GM23338 (cell line): ENCODE measurements at regions not wholly inside any gene's neighbourhood (a gene's known extent, or its start where the extent isn't known, plus 50 kb on each side); places are given as distances from the start of the nearest gene placed in this dataset.

Experiments
- ATAC-seq: fragments of 200-7000 bp; cut with Tn5 transposase; 3 replicates; pipeline ENCODE4 v1.9.1; 2020
- DNase-seq: peaks from one replicate; pipeline ENCODE4 v3.0.0-alpha.2; 2015; ENCODE audit warnings: low spot score
- H2AFZ ChIP-seq: fragments of 200-600 bp; sonication (generic); 2 replicates; pipeline ENCODE4 v1.8.0; 2016; ENCODE audit warnings: antibody characterized with exemption, mild to moderate bottlenecking, moderate library complexity
- H3F3A ChIP-seq: fragments of 200-600 bp; sonication (generic); replicated peaks from 2 replicates; pipeline ENCODE4 v1.8.0; 2017; ENCODE audit warnings: antibody characterized with exemption, mixed run types, low read depth
- H3K27ac ChIP-seq: fragments of 200-600 bp; sonication (generic); 2 replicates; pipeline ENCODE4 v1.6.1; 2016; ENCODE audit warnings: low read depth
- H3K27me3 ChIP-seq: fragments of 200-600 bp; sonication (generic); 2 replicates; pipeline ENCODE4 v1.8.0; 2016; ENCODE audit warnings: mild to moderate bottlenecking, mixed run types, moderate library complexity; ENCODE audit not compliant: insufficient read depth
- H3K36me3 ChIP-seq: fragments of 200-600 bp; sonication (generic); 2 replicates; pipeline ENCODE4 v1.8.0; 2016; ENCODE audit warnings: mild to moderate bottlenecking; ENCODE audit not compliant: insufficient read depth
- H3K4me1 ChIP-seq: fragments of 200-600 bp; sonication (generic); 2 replicates; pipeline ENCODE4 v1.8.0; 2016; ENCODE audit warnings: mild to moderate bottlenecking, moderate library complexity; ENCODE audit not compliant: insufficient read depth
- H3K4me2 ChIP-seq: fragments of 200-600 bp; sonication (generic); 2 replicates; pipeline ENCODE4 v1.7.1; 2017; ENCODE audit warnings: mixed run types
- H3K4me3 ChIP-seq: fragments of 200-600 bp; sonication (generic); 2 replicates; pipeline ENCODE4 v1.6.1; 2016; ENCODE audit warnings: mixed run types
- H3K79me2 ChIP-seq: fragments of 200-600 bp; sonication (generic); replicated peaks from 2 replicates; pipeline ENCODE4 v1.8.0; 2017; ENCODE audit warnings: mild to moderate bottlenecking; ENCODE audit not compliant: insufficient read depth
- H3K9me2 ChIP-seq: fragments of 200-600 bp; sonication (generic); 2 replicates; pipeline ENCODE4 v1.8.0; 2017; ENCODE audit not compliant: insufficient read depth
- H4K20me1 ChIP-seq: fragments of 200-600 bp; sonication (generic); replicated peaks from 2 replicates; pipeline ENCODE4 v1.8.0; 2017; ENCODE audit warnings: mild to moderate bottlenecking; ENCODE audit not compliant: insufficient read depth
- H3K27ac Mint-ChIP-seq: 2 replicates; pipeline ENCODE4 v1.8.0; 2020; ENCODE audit warnings: inconsistent platforms, mild to moderate bottlenecking, moderate library complexity, mixed read lengths
- H3K27me3 Mint-ChIP-seq: 3 replicates; pipeline ENCODE4 v1.8.0; 2022; ENCODE audit warnings: low read depth, mild to moderate bottlenecking, moderate library complexity, mixed read lengths, inconsistent platforms; ENCODE audit not compliant: insufficient read depth, poor library complexity
- H3K36me3 Mint-ChIP-seq: 3 replicates; pipeline ENCODE4 v1.8.0; 2021; ENCODE audit warnings: low read depth, mild to moderate bottlenecking, inconsistent platforms, moderate library complexity, mixed read lengths
- H3K4me1 Mint-ChIP-seq: 3 replicates; pipeline ENCODE4 v1.8.0; 2020; ENCODE audit warnings: mild to moderate bottlenecking, inconsistent platforms, mixed read lengths
- H3K4me3 Mint-ChIP-seq: 3 replicates; pipeline ENCODE4 v1.8.0; 2021; ENCODE audit warnings: moderate library complexity, mild to moderate bottlenecking, inconsistent platforms, mixed read lengths
- H3K9me3 Mint-ChIP-seq: 3 replicates; pipeline ENCODE4 v1.8.0; 2020; ENCODE audit warnings: moderate library complexity, mild to moderate bottlenecking, inconsistent platforms, mixed read lengths
- CREB1 ChIP-seq: fragments of 250-450 bp; sonication (Bioruptor Pico); IDR thresholded peaks from 2 replicates; pipeline ENCODE4 v1.5.0; 2020; ENCODE audit warnings: low read depth, mild to moderate bottlenecking, moderate library complexity
- EZH2 ChIP-seq: fragments of 200-600 bp; sonication (generic); IDR thresholded peaks from one replicate; pipeline ENCODE4 v1.8.0; 2017; ENCODE audit warnings: antibody characterized with exemption, mild to moderate bottlenecking, low read depth; ENCODE audit not compliant: unreplicated experiment
- JUNB ChIP-seq: IDR thresholded peaks from one replicate; pipeline ENCODE4 v1.6.1; 2016; ENCODE audit warnings: antibody characterized with exemption; ENCODE audit not compliant: unreplicated experiment
- NANOG ChIP-seq: IDR thresholded peaks from 2 replicates; pipeline ENCODE4 v1.6.1; 2016; ENCODE audit warnings: antibody characterized with exemption, borderline replicate concordance
- POLR2AphosphoS5 ChIP-seq: IDR thresholded peaks from 2 replicates; pipeline ENCODE4 v1.6.1; 2016; ENCODE audit warnings: antibody characterized with exemption, low read depth
- ZNF331 ChIP-seq: fragments of 250-450 bp; sonication (Bioruptor Pico); IDR thresholded peaks from 2 replicates; pipeline ENCODE4 v1.5.0; 2020; ENCODE audit warnings: low read depth, mild to moderate bottlenecking, moderate library complexity
- TF ChIP-seq, protein P1 (sequence below): fragments of 250-450 bp; sonication (Bioruptor Pico); IDR thresholded peaks from 2 replicates; pipeline ENCODE4 v1.5.0; 2020; ENCODE audit warnings: mild to moderate bottlenecking, moderate library complexity
- TF ChIP-seq, protein P2 (sequence below): IDR thresholded peaks from one replicate; pipeline ENCODE4 v1.6.1; 2018; ENCODE audit warnings: antibody characterized with exemption; ENCODE audit not compliant: unreplicated experiment
- TF ChIP-seq, protein P3 (sequence below): IDR thresholded peaks from 2 replicates; pipeline ENCODE4 v1.6.1; 2016; ENCODE audit warnings: antibody characterized with exemption

DNA sequence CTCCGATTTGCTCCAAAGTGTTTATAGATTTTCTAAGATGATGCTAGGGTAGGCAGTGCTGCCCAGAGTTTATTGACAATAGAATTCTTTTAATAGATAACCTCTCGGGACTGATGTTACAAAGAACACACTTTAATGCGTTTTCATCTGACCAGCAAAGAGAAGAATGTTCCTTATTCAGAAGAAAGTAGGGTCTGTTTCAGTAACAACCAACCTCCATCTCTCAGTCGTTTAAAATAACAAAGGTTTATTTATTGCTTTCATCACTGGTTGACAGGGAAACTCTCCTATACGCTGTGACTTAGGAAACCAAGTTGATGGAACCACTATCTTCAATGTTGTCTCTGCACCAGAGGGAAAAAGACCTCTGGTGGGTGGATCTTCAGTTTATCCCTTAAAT lies 55.1 kb upstream of the PAPPA start:
- ATAC-seq (no peak), DNase-seq (no peak)
- Mint-ChIP-seq H3K4me3 (no peak overlapping the region), H3K27ac (no peak overlapping the region), H3K4me1 (peaks cover 13% of the 10 kb centered on the region), H3K9me3 (no peaks in the 10 kb centered on the region), H3K27me3 (peaks cover 4% of the 10 kb centered on the region), H3K36me3 (no peaks in the 10 kb centered on the region)
- TF ChIP-seq, protein P1, sequence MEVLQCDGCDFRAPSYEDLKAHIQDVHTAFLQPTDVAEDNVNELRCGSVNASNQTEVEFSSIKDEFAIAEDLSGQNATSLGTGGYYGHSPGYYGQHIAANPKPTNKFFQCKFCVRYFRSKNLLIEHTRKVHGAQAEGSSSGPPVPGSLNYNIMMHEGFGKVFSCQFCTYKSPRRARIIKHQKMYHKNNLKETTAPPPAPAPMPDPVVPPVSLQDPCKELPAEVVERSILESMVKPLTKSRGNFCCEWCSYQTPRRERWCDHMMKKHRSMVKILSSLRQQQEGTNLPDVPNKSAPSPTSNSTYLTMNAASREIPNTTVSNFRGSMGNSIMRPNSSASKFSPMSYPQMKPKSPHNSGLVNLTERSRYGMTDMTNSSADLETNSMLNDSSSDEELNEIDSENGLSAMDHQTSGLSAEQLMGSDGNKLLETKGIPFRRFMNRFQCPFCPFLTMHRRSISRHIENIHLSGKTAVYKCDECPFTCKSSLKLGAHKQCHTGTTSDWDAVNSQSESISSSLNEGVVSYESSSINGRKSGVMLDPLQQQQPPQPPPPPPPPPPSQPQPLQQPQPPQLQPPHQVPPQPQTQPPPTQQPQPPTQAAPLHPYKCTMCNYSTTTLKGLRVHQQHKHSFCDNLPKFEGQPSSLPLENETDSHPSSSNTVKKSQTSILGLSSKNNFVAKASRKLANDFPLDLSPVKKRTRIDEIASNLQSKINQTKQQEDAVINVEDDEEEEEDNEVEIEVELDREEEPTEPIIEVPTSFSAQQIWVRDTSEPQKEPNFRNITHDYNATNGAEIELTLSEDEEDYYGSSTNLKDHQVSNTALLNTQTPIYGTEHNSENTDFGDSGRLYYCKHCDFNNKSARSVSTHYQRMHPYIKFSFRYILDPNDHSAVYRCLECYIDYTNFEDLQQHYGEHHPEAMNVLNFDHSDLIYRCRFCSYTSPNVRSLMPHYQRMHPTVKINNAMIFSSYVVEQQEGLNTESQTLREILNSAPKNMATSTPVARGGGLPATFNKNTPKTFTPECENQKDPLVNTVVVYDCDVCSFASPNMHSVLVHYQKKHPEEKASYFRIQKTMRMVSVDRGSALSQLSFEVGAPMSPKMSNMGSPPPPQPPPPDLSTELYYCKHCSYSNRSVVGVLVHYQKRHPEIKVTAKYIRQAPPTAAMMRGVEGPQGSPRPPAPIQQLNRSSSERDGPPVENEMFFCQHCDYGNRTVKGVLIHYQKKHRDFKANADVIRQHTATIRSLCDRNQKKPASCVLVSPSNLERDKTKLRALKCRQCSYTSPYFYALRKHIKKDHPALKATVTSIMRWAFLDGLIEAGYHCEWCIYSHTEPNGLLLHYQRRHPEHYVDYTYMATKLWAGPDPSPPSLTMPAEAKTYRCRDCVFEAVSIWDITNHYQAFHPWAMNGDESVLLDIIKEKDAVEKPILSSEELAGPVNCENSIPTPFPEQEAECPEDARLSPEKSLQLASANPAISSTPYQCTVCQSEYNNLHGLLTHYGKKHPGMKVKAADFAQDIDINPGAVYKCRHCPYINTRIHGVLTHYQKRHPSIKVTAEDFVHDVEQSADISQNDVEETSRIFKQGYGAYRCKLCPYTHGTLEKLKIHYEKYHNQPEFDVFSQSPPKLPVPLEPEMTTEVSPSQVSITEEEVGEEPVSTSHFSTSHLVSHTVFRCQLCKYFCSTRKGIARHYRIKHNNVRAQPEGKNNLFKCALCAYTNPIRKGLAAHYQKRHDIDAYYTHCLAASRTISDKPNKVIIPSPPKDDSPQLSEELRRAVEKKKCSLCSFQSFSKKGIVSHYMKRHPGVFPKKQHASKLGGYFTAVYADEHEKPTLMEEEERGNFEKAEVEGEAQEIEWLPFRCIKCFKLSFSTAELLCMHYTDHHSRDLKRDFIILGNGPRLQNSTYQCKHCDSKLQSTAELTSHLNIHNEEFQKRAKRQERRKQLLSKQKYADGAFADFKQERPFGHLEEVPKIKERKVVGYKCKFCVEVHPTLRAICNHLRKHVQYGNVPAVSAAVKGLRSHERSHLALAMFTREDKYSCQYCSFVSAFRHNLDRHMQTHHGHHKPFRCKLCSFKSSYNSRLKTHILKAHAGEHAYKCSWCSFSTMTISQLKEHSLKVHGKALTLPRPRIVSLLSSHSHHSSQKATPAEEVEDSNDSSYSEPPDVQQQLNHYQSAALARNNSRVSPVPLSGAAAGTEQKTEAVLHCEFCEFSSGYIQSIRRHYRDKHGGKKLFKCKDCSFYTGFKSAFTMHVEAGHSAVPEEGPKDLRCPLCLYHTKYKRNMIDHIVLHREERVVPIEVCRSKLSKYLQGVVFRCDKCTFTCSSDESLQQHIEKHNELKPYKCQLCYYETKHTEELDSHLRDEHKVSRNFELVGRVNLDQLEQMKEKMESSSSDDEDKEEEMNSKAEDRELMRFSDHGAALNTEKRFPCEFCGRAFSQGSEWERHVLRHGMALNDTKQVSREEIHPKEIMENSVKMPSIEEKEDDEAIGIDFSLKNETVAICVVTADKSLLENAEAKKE (CRISPR knock-in tag), result no peak
- TF ChIP-seq EZH2 (no peak), NANOG (no peak), CREB1 (CRISPR knock-in tag) (no peak), POLR2AphosphoS5 (no peak), JUNB (no peak), ZNF331 (CRISPR knock-in tag) (no peak)
- TF ChIP-seq, protein P2, sequence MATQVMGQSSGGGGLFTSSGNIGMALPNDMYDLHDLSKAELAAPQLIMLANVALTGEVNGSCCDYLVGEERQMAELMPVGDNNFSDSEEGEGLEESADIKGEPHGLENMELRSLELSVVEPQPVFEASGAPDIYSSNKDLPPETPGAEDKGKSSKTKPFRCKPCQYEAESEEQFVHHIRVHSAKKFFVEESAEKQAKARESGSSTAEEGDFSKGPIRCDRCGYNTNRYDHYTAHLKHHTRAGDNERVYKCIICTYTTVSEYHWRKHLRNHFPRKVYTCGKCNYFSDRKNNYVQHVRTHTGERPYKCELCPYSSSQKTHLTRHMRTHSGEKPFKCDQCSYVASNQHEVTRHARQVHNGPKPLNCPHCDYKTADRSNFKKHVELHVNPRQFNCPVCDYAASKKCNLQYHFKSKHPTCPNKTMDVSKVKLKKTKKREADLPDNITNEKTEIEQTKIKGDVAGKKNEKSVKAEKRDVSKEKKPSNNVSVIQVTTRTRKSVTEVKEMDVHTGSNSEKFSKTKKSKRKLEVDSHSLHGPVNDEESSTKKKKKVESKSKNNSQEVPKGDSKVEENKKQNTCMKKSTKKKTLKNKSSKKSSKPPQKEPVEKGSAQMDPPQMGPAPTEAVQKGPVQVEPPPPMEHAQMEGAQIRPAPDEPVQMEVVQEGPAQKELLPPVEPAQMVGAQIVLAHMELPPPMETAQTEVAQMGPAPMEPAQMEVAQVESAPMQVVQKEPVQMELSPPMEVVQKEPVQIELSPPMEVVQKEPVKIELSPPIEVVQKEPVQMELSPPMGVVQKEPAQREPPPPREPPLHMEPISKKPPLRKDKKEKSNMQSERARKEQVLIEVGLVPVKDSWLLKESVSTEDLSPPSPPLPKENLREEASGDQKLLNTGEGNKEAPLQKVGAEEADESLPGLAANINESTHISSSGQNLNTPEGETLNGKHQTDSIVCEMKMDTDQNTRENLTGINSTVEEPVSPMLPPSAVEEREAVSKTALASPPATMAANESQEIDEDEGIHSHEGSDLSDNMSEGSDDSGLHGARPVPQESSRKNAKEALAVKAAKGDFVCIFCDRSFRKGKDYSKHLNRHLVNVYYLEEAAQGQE, result no peak
- TF ChIP-seq, protein P3, sequence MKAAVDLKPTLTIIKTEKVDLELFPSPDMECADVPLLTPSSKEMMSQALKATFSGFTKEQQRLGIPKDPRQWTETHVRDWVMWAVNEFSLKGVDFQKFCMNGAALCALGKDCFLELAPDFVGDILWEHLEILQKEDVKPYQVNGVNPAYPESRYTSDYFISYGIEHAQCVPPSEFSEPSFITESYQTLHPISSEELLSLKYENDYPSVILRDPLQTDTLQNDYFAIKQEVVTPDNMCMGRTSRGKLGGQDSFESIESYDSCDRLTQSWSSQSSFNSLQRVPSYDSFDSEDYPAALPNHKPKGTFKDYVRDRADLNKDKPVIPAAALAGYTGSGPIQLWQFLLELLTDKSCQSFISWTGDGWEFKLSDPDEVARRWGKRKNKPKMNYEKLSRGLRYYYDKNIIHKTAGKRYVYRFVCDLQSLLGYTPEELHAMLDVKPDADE, result no peak
- H3K36me3 ChIP-seq, result no peaks in the 10 kb centered on the region
- no peaks in the 10 kb centered on the region for H3F3A ChIP-seq
- no peaks in the 10 kb centered on the region for H3K79me2 ChIP-seq
- H3K27me3 ChIP-seq, result no peaks in the 10 kb centered on the region
- peaks cover 9% of the 10 kb centered on the region for H3K9me2 ChIP-seq
- no peaks in the 10 kb centered on the region for H3K4me1 ChIP-seq
- H3K4me2 ChIP-seq, result no peak overlapping the region
- H2AFZ ChIP-seq, result no peak overlapping the region
- no peak overlapping the region for H3K4me3 ChIP-seq
- no peaks in the 10 kb centered on the region for H4K20me1 ChIP-seq
- H3K27ac ChIP-seq, result no peak overlapping the region
